ENCODE measurements at regions not wholly inside any gene's neighbourhood (a gene's known extent, or its start where the extent isn't known, plus 50 kb on each side); places are given as distances from the start of the nearest gene placed in this dataset.

- H3K36me3 Mint-ChIP-seq (ENCODE audit: unreplicated experiment): no peaks in the 10 kb centered on the region
- no peak for TF ChIP-seq CTCF (IDR thresholded peaks at IDR 0.05; ENCODE audit: partially characterized antibody, unreplicated experiment)
- no peaks in the 10 kb centered on the region for H3K9me3 Mint-ChIP-seq (ENCODE audit: unreplicated experiment)
- H3K4me3 Mint-ChIP-seq (ENCODE audit: unreplicated experiment): no peak overlapping the region
- H3K27ac Mint-ChIP-seq (ENCODE audit: unreplicated experiment): no peak overlapping the region
- no peaks in the 10 kb centered on the region for H3K4me1 Mint-ChIP-seq (ENCODE audit: low read depth, unreplicated experiment)
- H3K27me3 Mint-ChIP-seq (ENCODE audit: unreplicated experiment): no peaks in the 10 kb centered on the region
- peak; percentile 20 for DNase-seq
Measured at GRCh38 chr4:136867465-136867864, 664.8 kb downstream of the PCDH18 start.

- Mint-ChIP-seq H3K27ac (ENCODE audit: unreplicated experiment) (no peak overlapping the region), H3K4me1 (ENCODE audit: low read depth, unreplicated experiment) (no peaks in the 10 kb centered on the region), H3K27me3 (ENCODE audit: unreplicated experiment) (no peaks in the 10 kb centered on the region), H3K36me3 (ENCODE audit: unreplicated experiment) (no peaks in the 10 kb centered on the region), H3K9me3 (ENCODE audit: unreplicated experiment) (no peaks in the 10 kb centered on the region), H3K4me3 (ENCODE audit: unreplicated experiment) (no peak overlapping the region)
- no peak for DNase-seq
- TF ChIP-seq CTCF (IDR thresholded peaks at IDR 0.05; ENCODE audit: partially characterized antibody, unreplicated experiment): no peak
Measured at GRCh38 chr4:136865526-136865925, 666.8 kb downstream of the PCDH18 start.

GRCh38 chr4:136864604-136865185, 667.6 kb downstream of the PCDH18 start:
- no peak for DNase-seq
- H3K4me3 Mint-ChIP-seq (ENCODE audit: unreplicated experiment): no peak overlapping the region
- no peaks in the 10 kb centered on the region for H3K27me3 Mint-ChIP-seq (ENCODE audit: unreplicated experiment)
- H3K4me1 Mint-ChIP-seq (ENCODE audit: low read depth, unreplicated experiment): no peaks in the 10 kb centered on the region
- H3K9me3 Mint-ChIP-seq (ENCODE audit: unreplicated experiment): no peaks in the 10 kb centered on the region
- H3K36me3 Mint-ChIP-seq (ENCODE audit: unreplicated experiment): no peaks in the 10 kb centered on the region
- peak; percentile 67 for TF ChIP-seq CTCF (IDR thresholded peaks at IDR 0.05; ENCODE audit: partially characterized antibody, unreplicated experiment)
- no peak overlapping the region for H3K27ac Mint-ChIP-seq (ENCODE audit: unreplicated experiment)

GRCh38 chr4:136863756-136864155, 668.5 kb downstream of the PCDH18 start:
- no peak for TF ChIP-seq CTCF (IDR thresholded peaks at IDR 0.05; ENCODE audit: partially characterized antibody, unreplicated experiment)
- H3K9me3 Mint-ChIP-seq (ENCODE audit: unreplicated experiment): no peaks in the 10 kb centered on the region
- H3K4me3 Mint-ChIP-seq (ENCODE audit: unreplicated experiment): no peak overlapping the region
- no peak for DNase-seq
- H3K4me1 Mint-ChIP-seq (ENCODE audit: low read depth, unreplicated experiment): no peaks in the 10 kb centered on the region
- H3K27ac Mint-ChIP-seq (ENCODE audit: unreplicated experiment): no peak overlapping the region
- no peaks in the 10 kb centered on the region for H3K27me3 Mint-ChIP-seq (ENCODE audit: unreplicated experiment)
- H3K36me3 Mint-ChIP-seq (ENCODE audit: unreplicated experiment): no peaks in the 10 kb centered on the region

GRCh38 chr4:136862653-136863052, 669.6 kb downstream of the PCDH18 start:
- Mint-ChIP-seq H3K4me1 (ENCODE audit: low read depth, unreplicated experiment) (peaks cover 3% of the 10 kb centered on the region), H3K27ac (ENCODE audit: unreplicated experiment) (no peak overlapping the region), H3K36me3 (ENCODE audit: unreplicated experiment) (no peaks in the 10 kb centered on the region), H3K27me3 (ENCODE audit: unreplicated experiment) (no peaks in the 10 kb centered on the region), H3K4me3 (ENCODE audit: unreplicated experiment) (no peak overlapping the region), H3K9me3 (ENCODE audit: unreplicated experiment) (no peaks in the 10 kb centered on the region)
- no peak for DNase-seq
- TF ChIP-seq CTCF (IDR thresholded peaks at IDR 0.05; ENCODE audit: partially characterized antibody, unreplicated experiment): no peak

Measured in glutamatergic neuron (in vitro differentiated cells).